ENCODE measurements at regions not wholly inside any gene's neighbourhood (a gene's known extent, or its start where the extent isn't known, plus 50 kb on each side); places are given as distances from the start of the nearest gene placed in this dataset.

- H3K27me3 ChIP-seq (ENCODE audit: insufficient read depth): no peaks in the 10 kb centered on the region
- H3K9me3 ChIP-seq: no peaks in the 10 kb centered on the region
- DNase-seq: no peak
- H3F3A ChIP-seq (replicated peaks; ENCODE audit: insufficient read depth): no peaks in the 10 kb centered on the region
- no peaks in the 10 kb centered on the region for H3K36me3 ChIP-seq (replicated peaks in 1 of 2; ENCODE audit: control insufficient read depth in 1 of 2, insufficient read depth in 2 of 2, low read length in 1 of 2)
- no peak overlapping the region for H3K27ac ChIP-seq (ENCODE audit: low read depth in 2 of 2, low read length in 1 of 2)
- POLR2A ChIA-PET: no interaction called here
- peaks cover 0 to 4% of the 10 kb centered on the region in 2 experiments; a peak in 2 of 4 replicates for H3K4me1 ChIP-seq (ENCODE audit: control insufficient read depth in 1 of 2, insufficient read depth in 2 of 2, low read depth in 1 of 2, low read length in 1 of 2)
- H3K79me2 ChIP-seq (ENCODE audit: insufficient read depth): no peaks in the 10 kb centered on the region
- H3K4me2 ChIP-seq: no peak overlapping the region
- CTCF ChIA-PET: no interaction called here
- H2AFZ ChIP-seq (ENCODE audit: low read depth): no peak overlapping the region
- no peak overlapping the region for H3K9ac ChIP-seq
- H3K4me3 ChIP-seq (ENCODE audit: low read depth in 2 of 2, low read length in 1 of 2): no peak overlapping the region
- no peaks in the 10 kb centered on the region for H3K9me2 ChIP-seq
- no peaks in the 10 kb centered on the region for H4K20me1 ChIP-seq (ENCODE audit: insufficient read depth)
- TF ChIP-seq RFX5 (IDR thresholded peaks at IDR 0.05; ENCODE audit: low read length) (no peak), PBX3 (IDR thresholded peaks at IDR 0.05) (no peak), MEF2A (IDR thresholded peaks at IDR 0.05; ENCODE audit: borderline replicate concordance, low read depth) (no peak)
Measured at GRCh38 chr3:181554233-181554765, 157.4 kb upstream of the SOX2 start.

- Histone ChIP-seq H4K20me1 (ENCODE audit: insufficient read depth) (no peaks in the 10 kb centered on the region), H3K4me2 (no peak overlapping the region), H3K9me3 (no peaks in the 10 kb centered on the region), H3K4me1 (ENCODE audit: control insufficient read depth in 1 of 2, insufficient read depth in 2 of 2, low read depth in 1 of 2, low read length in 1 of 2) (peaks cover 0 to 4% of the 10 kb centered on the region in 2 experiments; a peak in 2 of 4 replicates), H3K9me2 (no peaks in the 10 kb centered on the region), H3K27me3 (ENCODE audit: insufficient read depth) (no peaks in the 10 kb centered on the region), H3K4me3 (ENCODE audit: low read depth in 2 of 2, low read length in 1 of 2) (no peak overlapping the region), H3K79me2 (ENCODE audit: insufficient read depth) (no peaks in the 10 kb centered on the region), H3K9ac (no peak overlapping the region), H3K27ac (ENCODE audit: low read depth in 2 of 2, low read length in 1 of 2) (no peak overlapping the region), H3F3A (replicated peaks; ENCODE audit: insufficient read depth) (no peaks in the 10 kb centered on the region), H2AFZ (ENCODE audit: low read depth) (no peak overlapping the region), H3K36me3 (replicated peaks in 1 of 2; ENCODE audit: control insufficient read depth in 1 of 2, insufficient read depth in 2 of 2, low read length in 1 of 2) (no peaks in the 10 kb centered on the region)
- 48% methylated on average over 3 of the region's 3 CpGs for WGBS (ENCODE audit: low lambda C conversion rate)
- TF ChIP-seq FOXJ3 (CRISPR knock-in tag; IDR thresholded peaks at IDR 0.05): no peak
- no peak for TF ChIP-seq GATA2 (CRISPR knock-in tag; IDR thresholded peaks at IDR 0.05)
- TF ChIP-seq NFIC (IDR thresholded peaks at IDR 0.05; ENCODE audit: borderline replicate concordance): no peak
- no peak for TF ChIP-seq TCF12 (IDR thresholded peaks at IDR 0.05)
- no peak for TF ChIP-seq CHD2 (IDR thresholded peaks at IDR 0.05; ENCODE audit: low read length, partially characterized antibody)
- TF ChIP-seq FOSL2 (IDR thresholded peaks at IDR 0.05; ENCODE audit: borderline replicate concordance, low read depth): no peak
- TF ChIP-seq NRF1 (IDR thresholded peaks at IDR 0.05; ENCODE audit: low read depth, low read length): no peak
- POLR2A ChIA-PET: no interaction called here
- DNase-seq: no peak
- CTCF ChIA-PET: no interaction called here
Measured at GRCh38 chr3:181549266-181549665, 162.5 kb upstream of the SOX2 start.

- ChIA-PET POLR2A (no interaction called here), CTCF (no interaction called here)
- Histone ChIP-seq H3K9me3 (no peaks in the 10 kb centered on the region), H3K4me2 (no peak overlapping the region), H2AFZ (ENCODE audit: low read depth) (no peak overlapping the region), H3K27me3 (ENCODE audit: insufficient read depth) (no peaks in the 10 kb centered on the region), H3K4me1 (ENCODE audit: control insufficient read depth in 1 of 2, insufficient read depth in 2 of 2, low read depth in 1 of 2, low read length in 1 of 2) (no peaks in the 10 kb centered on the region; a peak in 1 of 4 replicates), H3K9me2 (no peaks in the 10 kb centered on the region), H3K9ac (no peak overlapping the region), H3F3A (replicated peaks; ENCODE audit: insufficient read depth) (no peaks in the 10 kb centered on the region), H3K79me2 (ENCODE audit: insufficient read depth) (no peaks in the 10 kb centered on the region), H3K36me3 (replicated peaks in 1 of 2; ENCODE audit: control insufficient read depth in 1 of 2, insufficient read depth in 2 of 2, low read length in 1 of 2) (no peaks in the 10 kb centered on the region), H3K27ac (ENCODE audit: low read depth in 2 of 2, low read length in 1 of 2) (no peak overlapping the region), H4K20me1 (ENCODE audit: insufficient read depth) (no peaks in the 10 kb centered on the region), H3K4me3 (ENCODE audit: low read depth in 2 of 2, low read length in 1 of 2) (no peak overlapping the region)
- WGBS (ENCODE audit: low lambda C conversion rate): 55% methylated on average over 2 of the region's 2 CpGs
- DNase-seq: no peak
- TF ChIP-seq MXI1 (IDR thresholded peaks at IDR 0.05; ENCODE audit: low read depth, low read length) (no peak), FOXM1 (IDR thresholded peaks at IDR 0.05; ENCODE audit: low read depth) (no peak), RXRA (IDR thresholded peaks at IDR 0.05; ENCODE audit: borderline replicate concordance, low read depth) (no peak), MEF2A (IDR thresholded peaks at IDR 0.05; ENCODE audit: borderline replicate concordance, low read depth) (no peak), TEAD4 (IDR thresholded peaks at IDR 0.05; ENCODE audit: borderline replicate concordance, insufficient read depth) (no peak)
Measured at GRCh38 chr3:181541414-181541813, 170.3 kb upstream of the SOX2 start.

Measured in SK-N-SH (cell line).